ENCODE measurements at regions not wholly inside any gene's neighbourhood (a gene's known extent, or its start where the extent isn't known, plus 50 kb on each side); places are given as distances from the start of the nearest gene placed in this dataset.

GRCh38 chr2:204331988-204332387, 213.3 kb upstream of the PARD3B start:
- DNase-seq, result no peak

- no peak for DNase-seq
Observed at GRCh38 chr2:204332706-204333105, 212.6 kb upstream of the PARD3B start.

GRCh38 chr2:204333861-204334260, 211.4 kb upstream of the PARD3B start:
- DNase-seq, result no peak

GRCh38 chr2:204335451-204336058, 209.7 kb upstream of the PARD3B start:
- DNase-seq, result no peak

DNA sequence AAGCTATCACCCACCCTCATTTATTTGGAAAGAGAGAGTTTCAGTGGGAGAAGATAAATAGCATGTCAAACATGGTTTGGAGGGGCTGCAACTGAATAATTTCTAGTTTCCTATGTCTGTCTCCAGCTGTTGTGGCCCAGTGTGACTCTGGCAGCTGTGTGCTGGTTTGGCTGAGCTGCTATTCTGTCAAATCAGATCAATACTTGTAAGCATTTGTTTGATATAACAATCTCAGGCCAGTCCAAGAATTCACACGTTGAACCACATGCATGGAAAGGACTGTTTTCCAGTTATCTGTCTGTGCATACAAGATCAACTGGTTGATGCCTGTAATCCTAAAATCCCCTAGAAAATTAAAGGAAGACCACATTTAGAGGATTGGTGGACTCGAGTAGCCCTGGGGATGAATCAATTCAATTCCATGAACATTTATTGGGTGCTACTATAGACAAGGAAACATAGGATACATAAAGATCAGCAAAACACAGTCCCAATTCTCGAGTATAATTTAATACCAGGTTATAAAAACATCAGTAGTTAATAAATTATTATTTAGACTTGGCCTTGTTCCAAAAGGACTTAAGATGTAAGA, 209.0 kb upstream of the PARD3B start:
- no peak for DNase-seq

- no peak for DNase-seq
Observed at GRCh38 chr2:204337638-204338037, 207.6 kb upstream of the PARD3B start.

DNA sequence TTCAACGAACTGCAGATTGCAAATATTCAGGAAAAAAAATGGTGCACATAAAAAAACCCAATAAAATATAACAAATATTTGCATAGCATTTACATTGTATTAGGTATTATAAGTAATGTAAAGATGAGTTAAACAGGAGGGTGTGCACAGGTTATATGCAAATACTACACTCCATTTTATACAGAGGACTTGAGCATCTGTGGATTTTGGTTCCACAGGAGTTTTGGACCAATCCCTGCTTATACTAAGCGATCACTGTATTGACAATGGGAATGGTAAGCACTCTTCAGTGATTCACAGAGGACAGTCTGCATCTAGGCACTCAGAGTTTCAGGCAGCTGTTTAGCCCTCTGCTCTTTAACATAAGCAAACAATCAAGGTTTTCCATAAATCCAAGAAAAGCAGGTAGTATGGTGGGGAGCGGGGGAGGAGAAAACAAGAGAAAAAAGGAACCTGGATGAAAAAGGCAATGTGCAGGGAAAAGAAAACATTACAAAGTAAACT, 206.0 kb upstream of the PARD3B start:
- no peak for DNase-seq

DNA sequence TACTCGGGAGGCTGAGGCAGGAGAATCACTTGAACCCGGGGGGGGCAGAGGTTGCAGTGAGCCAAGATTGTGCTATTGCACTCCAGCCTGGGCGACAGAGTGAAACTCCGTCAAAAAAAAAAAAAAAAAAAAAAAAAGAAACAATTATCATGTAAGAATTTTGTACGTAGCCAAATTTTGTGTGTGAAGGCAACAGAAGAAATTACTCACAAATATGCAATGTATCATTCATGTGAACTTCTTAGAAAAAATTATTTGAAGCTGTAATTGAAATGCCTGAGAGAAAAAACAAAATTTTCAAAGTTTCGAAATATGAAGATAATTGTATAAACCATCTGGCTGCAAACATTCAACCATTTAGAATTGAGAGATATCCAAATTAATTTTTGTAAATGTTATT, 204.8 kb upstream of the PARD3B start:
- DNase-seq, result no peak

DNA sequence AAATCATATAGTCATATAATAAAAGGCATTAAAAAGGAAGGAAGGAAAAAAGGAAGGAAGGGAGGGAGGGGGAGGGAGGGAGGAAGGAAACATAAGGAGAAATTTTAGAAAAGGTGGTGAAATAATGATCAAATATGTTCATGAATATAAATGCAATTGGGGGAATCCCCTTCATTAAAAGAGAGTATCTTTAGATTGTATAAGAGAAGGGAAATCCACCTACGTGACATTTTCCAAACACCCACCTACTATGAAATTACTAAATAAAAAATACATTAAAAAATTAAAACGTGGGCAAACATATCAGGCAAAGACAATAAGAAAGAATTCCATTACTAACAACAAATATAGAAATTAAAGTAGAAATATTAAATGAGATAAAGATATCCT, 203.4 kb upstream of the PARD3B start:
- DNase-seq, result no peak

- DNase-seq, result no peak
Observed at GRCh38 chr2:204343685-204344084, 201.6 kb upstream of the PARD3B start.

DNA sequence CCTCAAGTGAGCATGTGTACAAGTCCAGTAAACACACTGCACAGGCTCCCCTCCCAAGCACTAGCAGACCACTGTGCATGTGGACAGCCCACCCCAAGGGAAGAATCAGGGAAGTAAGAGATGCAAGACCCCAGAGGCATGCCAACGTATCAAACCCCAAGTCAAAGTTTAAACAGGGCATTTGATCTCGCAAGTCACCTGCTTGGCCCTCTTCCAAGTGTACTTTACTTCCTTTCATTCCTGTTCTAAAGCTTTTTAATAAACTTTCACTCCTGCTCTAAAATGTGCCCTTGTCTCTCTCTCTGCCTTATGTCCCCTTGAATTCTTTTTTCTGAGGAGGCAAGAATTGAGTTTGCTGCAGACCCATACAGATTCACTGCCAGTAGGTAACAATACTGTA, 201.2 kb upstream of the PARD3B start:
- no peak for DNase-seq

DNA sequence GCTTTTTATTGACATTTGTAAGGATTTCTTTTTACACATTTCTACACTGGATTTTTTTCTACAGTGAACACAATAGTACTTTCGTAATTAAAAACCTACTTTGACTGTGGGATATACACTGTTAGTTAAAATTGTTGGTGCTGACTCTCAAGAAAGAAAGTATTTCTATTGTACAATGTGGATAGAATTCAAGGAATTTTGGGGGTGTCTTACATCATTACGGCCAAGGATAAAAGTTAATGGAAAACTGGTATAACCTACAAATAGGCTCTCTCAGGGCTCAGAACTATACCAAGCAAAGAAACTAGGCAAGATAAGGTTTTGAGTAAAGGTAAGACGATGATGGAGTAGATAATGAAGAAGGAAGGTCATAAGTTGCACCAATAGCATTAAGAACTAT, 198.4 kb upstream of the PARD3B start:
- DNase-seq, result no peak

DNA sequence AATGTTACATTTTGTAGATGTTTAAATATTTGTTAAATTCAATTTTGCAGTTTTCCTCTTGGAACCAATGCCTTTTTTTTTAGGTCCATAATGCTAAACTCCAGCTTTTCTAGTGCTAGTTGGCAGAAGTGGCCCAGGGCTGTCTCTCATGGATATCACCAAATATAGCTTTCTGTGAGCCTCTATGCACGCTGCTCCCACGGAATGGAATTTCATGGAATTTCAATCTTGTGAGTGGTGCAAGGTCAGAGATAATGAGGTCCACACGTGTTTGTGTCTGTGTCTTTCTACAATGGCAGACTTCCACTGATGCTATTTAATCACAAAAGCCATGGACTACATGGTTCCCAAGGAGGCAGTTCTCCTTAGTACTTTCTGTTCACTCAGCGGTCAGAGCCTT, 191.5 kb upstream of the PARD3B start:
- DNase-seq, result no peak

GRCh38 chr2:204354442-204354856, 190.8 kb upstream of the PARD3B start:
- no peak for DNase-seq

DNA sequence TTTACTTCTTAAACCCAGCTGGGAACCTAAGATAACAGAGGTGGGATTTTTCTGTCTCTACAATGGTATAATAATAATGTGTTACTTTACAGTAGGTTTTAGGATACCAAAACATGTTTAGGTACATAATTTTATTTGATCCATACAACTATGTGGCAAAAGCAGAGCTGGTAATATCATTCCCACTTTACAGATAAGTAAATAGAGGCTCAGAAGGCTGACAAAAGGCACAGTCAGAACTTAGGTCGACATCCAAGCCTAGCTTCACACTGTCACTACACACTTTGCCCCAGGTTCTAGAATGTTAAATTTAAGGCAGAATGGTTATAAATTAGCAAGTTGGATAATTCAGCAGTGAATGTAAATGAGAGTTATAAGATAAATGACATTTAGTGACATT, 189.6 kb upstream of the PARD3B start:
- no peak for DNase-seq

DNA sequence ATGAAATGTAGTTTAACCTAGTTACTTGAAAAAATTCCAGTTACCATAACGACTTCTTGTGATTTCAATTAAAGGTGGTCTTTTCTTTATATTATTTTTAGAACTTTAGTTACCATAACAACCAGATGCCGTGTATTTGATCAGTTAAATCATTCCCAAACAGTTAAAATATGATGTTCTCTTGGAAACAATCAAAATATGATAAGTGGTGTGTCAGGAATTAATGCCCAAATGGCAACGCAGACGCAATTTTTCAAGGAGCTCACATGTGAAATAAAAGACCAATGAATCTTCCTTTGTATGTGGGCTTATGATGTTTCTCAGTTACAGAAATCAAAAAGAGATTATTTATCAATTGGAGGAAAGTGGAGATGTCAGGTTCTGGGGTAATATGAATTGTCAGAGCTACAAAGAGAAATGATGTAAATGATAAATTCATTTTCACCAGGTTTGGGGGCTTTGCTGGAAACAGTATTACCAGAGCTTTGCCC, 189.1 kb upstream of the PARD3B start:
- no peak for DNase-seq

- DNase-seq, result peak; percentile 17
Observed at GRCh38 chr2:204357286-204357685, 188.0 kb upstream of the PARD3B start.

DNA sequence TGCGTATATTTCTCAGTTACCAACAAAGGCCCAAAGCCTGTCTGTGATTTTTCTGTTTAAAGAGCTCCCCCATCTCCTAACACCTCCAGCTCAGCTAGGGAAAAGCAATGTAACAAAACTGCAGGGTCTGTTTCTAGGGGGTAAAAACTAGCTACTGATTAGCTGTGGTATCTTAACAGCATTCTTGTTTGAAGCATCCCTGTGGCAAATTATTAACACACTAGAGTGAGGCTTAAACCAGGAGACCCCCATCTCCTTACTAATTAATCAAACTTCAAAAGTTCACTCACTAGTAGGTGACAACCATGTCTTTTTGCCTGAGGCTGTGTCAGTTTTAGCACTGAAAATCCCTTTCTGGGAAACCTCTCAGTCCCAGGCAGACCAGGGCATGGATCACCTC, 186.2 kb upstream of the PARD3B start:
- no peak for DNase-seq

DNA sequence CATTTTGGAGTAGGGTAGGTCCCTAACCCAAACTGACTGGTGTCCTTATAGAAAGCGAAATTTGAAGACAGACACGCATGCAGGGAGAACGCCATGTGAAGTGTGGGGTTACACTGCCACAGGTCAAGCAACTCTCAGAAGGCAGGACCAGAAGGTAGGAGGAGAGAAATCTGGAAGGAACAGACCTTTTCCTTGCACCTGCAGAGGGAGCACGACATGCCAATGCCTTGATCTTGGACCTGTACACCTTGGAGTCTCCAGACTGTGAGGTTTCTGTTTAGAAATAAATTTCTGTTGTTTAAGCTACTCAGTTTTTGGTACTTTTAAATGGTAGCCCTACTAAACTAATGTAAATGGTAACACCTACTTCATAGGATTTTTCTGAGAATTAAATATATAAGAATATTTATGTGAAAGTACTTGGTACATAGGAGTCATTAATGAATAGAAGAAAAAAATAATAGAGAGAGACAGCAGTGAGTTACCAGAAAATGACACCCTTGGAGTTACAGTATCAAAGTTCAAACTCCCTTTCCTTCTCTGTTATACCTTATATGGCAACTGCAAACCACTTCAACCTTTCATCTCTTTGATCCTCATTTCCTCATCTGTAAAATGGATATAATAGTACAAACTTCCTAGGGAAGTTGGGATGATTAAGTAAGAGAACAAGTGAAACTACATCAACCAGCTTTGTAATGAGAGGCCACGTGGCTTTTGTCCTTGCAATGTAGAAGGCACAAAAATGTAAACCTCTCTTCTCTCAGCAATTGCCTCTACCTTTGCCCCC, 184.9 kb upstream of the PARD3B start:
- no peak for DNase-seq

DNA sequence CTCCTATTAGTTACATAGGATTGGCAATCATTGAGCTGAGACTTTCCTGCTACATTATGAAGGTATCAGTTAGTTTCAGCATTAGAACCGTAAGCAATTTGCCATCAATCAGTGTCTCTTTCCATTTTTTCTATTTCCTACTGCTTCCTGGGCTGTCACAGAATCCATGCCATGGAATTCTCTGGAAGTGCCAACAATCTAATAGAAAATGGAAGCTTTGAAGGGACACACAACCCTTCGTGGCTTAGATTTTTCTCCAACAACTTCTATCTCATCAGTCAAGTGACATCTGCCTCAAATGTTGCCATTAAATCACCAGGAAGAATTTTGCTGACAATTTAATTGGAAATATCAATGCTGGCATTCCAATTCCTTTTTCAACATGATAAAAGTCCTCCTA, 183.5 kb upstream of the PARD3B start:
- no peak for DNase-seq

- no peak for DNase-seq
Observed at GRCh38 chr2:204362581-204362980, 182.7 kb upstream of the PARD3B start.

DNA sequence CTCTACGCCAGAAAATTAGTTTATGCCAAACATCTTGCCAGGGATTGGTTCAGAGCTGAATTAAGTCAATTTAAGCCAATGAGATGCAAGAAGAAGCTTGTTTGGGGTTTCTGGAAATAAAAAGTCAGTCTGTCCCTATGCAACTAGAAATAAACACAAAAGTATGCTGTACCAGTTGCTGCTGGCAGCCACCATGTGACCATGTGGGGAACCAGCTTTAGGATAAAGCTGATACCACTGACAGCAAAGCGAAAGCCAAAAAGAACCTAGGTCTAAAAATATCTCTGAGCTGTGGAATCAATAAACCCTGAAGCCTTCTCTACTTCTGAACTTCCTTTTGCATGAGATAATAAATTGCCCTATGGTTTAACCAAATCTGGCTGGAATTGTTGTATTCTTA, 181.8 kb upstream of the PARD3B start:
- no peak for DNase-seq

DNA sequence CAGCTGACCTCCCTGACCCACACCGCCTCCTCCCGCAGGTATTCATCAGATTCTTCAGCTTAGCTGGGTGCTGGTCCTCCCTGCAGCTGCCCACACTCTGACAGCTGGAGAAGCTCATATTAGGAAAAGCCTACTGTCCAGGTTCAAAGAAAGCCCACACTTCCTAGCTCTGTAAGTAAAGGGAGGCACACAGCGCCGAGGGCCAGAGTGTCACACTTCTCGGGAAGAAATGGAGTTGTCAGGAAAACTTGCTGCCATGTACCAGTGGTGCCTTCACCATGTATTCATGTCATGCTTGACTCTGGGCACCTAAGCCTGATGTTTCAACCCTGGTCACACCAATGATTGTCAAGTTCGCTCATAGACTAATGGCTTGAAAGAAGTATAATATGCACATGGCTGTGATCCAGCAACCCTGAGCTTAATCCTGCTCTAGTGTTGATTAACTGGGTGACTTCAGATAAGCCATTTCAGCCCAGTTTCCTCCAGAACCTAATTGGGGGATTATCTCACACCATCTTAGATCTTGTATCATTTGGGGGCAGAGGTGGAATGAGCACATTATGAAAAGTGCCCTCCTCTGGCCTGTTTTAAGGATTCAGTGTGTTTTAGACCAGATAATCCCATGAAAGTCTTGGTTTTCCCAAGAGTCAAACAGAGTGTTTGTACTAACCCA, 180.3 kb upstream of the PARD3B start:
- no peak for DNase-seq

DNA sequence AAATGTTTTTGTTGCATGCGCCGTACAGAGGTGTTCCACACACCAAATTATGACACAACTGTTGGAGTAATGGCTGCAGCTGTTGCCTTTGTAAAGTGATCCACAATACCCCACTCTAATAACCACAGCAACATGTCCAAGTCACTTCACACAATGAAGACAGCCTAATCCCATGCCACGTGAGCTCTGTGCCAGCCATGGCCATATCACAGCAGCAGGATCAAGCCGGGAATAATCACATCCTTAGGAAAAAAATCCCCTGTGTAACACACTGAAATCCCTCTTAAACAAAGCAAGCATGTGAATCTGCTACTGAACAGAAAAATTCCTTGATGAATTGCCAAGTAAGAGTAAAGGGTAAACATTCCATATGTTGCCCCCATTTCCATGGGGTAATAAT, 179.5 kb upstream of the PARD3B start:
- DNase-seq, result no peak
